ENCODE measurements at regions not wholly inside any gene's neighbourhood (a gene's known extent, or its start where the extent isn't known, plus 50 kb on each side); places are given as distances from the start of the nearest gene placed in this dataset.
"Not testable (repeated sequence)": the region's sequence is repeated elsewhere in the genome, so short reads cannot be mapped to it uniquely, and the experiment has no call there.

DNA sequence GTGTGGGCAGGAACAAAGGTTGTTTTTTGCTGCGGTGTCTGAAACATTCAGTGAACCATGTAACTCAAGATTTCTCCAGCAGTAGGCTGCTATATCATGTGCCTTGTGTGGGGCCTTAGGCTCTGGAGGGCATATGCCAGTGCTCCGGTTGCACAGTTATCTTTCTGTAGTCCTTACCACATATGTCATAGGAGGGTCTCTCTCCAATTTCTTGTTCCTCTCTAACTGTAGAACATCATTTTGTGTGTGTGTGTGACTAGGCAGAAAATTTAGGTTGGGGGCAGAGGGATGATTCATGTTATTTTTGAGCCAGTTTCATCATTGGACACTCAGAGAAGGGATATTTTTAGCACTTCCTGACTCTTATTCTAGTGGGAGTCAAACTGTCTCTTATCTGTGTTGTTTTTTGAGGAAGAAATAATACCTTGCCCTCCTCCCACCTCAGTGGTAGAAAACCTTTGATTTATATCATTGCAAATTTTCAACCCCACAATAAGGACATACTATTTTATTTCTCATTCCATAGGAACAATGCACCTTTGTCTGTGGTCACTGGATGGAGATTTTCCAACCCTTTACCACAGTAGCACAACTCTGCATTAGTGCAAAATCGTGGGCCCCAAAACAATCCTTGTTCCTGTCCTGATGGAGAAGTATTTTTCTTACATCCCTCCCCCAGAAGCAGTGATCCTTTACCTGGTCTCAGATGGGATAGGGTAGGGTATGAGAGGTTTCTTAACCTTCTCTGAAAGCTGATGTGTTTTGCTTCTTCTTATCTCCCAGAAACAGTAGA, 113.9 kb downstream of the CCDC74A start:
- DNase-seq: no peak

DNA sequence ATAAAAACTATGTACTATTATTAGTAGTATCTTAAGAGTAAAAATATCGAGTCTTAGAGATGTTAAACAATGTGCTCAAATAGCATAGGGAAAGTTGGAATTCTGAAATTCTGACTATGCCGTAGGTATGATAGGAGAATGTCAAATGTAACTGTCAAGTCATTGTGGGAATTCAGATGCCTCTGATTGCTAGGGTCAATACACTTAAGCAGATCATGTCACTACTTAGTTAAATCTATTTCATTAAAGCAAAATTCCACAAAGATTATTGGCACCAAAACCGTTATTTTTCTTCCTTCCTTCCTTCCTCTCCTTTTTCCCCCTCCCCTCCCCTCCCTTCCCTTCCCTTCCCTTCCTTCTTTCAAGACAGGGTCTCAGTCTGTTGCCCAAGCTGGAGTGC, 115.5 kb downstream of the CCDC74A start:
- not testable (repeated sequence) for DNase-seq

- no peak for DNase-seq
Observed at GRCh38 chr2:131645177-131645765, 117.6 kb downstream of the CCDC74A start.

GRCh38 chr2:131646220-131646619, 118.5 kb downstream of the CCDC74A start:
- not testable (repeated sequence) for DNase-seq

- DNase-seq: no peak
Observed at GRCh38 chr2:131646669-131647297, 119.1 kb downstream of the CCDC74A start.

- DNase-seq: not testable (repeated sequence)
Observed at GRCh38 chr2:131648565-131648964, 120.9 kb downstream of the CCDC74A start.

DNA sequence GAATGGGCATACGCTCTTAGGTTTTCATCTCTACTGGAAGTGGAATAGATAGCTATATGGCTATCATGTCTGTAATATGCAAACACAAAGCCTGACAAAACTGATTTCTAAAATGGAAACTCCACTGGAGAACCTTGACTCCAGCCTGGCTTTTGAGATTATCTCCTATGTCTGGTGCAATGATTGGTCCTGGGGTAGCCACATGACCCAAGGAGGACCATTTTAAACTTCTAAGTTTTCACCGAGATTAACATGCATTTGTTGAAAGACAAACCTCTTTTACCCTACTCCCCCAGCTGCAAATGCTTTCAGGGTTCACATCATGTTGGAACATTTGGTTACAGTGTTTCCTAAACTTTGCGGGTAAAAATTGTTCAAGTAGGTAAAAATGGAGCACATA, 124.6 kb downstream of the CCDC74A start:
- not testable (repeated sequence) for DNase-seq

DNA sequence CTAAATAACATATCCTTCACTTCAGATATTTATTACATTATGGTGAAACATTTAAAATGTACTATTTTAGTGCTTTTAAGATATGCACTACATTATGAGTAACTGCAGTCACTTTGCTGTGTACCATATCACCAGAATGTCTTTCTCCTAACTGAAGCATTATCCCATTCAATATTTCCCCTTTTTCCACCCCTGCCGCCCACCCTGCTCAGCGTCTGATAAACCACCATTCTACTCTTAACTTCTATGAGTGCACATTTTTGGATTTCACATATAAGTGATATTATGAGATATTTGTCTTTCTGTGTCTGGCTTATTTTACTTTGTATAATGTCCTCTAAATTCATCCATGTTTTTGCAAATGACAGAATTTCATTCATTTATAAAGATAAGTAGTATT, 126.4 kb downstream of the CCDC74A start:
- DNase-seq: not testable (repeated sequence)

- no peak for DNase-seq
Observed at GRCh38 chr2:131656816-131657633, 129.3 kb downstream of the CCDC74A start.

- no peak for DNase-seq
Observed at GRCh38 chr2:131657895-131658768, 130.4 kb downstream of the CCDC74A start.

- DNase-seq: no peak
Observed at GRCh38 chr2:131658769-131659131, 131.1 kb downstream of the CCDC74A start.

DNA sequence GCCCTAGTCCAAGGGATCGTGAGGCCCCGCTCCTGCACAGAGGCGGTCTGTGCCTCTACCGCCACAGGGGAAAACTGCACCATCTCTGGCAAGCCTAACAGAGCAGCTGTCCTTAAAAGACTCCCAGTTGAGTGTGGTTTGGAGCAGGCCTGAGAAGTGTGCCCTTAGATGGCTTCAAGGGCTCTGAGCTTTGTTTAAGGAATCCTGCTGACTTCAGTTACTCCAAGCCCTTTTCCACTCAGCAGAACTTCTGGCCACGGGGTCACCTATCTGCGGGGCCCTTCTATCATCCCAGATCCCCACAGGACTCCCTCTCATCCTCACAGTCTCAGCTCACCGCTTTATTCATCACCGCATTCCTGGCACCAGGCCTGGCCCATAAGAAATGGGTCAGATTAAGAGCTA, 131.5 kb downstream of the CCDC74A start:
- no peak for DNase-seq

DNA sequence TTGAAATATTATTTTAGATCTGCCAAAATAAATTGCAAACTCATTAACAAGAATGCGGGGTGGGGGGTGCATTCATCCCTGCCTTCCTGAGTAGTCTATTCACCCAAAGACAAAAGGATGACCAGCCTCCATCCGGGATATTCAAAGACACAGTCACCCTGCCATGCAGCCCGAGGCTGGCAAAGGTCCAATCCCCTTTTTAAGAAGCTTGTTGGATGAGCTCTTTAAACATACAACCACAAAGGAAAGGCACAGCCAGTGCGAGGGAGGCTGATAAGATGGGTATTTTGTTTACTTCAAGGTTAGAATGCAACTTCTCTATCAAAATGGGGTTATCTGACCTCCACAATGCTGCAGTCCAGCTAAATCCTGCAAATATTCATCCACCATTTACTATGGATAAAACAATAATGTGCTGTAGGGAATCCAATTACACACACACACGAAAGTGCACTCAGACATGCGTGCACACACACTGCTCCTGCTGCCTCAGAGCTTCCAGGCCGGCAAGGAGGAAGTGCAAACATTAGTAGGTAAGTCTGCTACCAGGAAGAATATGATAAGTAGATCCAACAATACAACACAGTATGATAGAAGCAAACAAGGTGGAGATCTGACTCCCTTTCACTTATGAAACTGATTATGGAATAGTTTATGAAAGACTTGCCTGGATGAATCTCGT, 133.6 kb downstream of the CCDC74A start:
- DNase-seq: not testable (repeated sequence)

- not testable (repeated sequence) for DNase-seq
Observed at GRCh38 chr2:131661884-131662535, 134.3 kb downstream of the CCDC74A start.

DNA sequence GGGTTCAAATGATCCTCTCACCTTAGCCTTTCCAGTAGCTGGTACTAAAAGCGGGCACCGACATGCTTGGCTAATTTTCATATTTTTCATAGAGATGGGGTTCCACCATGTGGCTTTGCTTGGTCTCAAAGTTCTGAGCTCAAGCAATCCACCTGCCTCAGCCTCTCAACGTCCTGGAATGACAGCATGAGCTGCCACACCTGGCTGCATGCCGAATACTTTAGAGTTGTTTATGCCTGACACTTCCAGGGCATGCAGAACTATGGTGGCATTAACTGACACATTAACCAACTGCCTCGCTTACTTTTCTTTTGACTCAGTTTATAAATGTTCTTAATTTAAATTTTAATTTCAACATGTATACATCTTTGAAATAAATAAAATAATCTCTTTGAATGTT, 135.8 kb downstream of the CCDC74A start:
- not testable (repeated sequence) for DNase-seq

- DNase-seq: not testable (repeated sequence)
Observed at GRCh38 chr2:131665716-131666115, 138.0 kb downstream of the CCDC74A start.

- DNase-seq: not testable (repeated sequence)
Observed at GRCh38 chr2:131668794-131669540, 141.3 kb downstream of the CCDC74A start.

DNA sequence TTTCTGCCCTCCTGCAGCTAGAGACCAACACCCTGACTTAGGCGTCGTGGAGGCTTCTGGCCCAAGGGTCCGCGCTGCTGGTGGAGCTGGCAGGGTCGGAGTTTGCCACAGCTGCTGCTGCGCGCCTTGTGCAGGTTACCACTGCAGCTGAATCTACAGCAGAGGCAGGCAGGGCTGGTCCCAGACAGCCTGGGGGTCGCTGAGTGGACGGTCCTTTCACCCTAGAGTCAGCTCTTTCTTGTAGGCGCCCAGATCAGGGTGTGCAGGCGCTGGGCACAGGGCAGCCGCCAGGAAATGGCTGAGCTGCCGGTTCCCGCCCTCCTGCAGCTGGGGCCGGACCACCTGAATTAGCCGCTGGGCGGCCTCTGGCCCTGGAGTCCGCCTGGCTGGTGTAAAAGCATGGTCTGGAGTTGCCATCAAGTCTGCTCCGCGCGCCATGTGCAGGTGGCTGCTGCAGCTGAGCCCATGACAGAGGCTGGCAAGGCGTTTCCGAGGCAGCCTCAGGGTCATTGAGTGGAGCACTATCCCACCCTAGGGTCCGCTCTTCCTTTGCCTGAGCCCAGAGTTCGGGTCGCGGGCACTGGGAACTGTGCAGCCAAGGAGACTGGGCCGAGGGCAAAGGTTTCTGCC, 144.3 kb downstream of the CCDC74A start:
- DNase-seq: not testable (repeated sequence)

Measured in CD4-positive, alpha-beta T cell treated with Interleukin-17A for 1 hour (primary cell).